Stimulated activated CD4-positive, alpha-beta T cell treated with anti-CD3 and anti-CD28 coated beads, Interleukin-15, amount 100 ng/mL, for 48 hours (primary cell): ENCODE measurements at regions not wholly inside any gene's neighbourhood (a gene's known extent, or its start where the extent isn't known, plus 50 kb on each side); places are given as distances from the start of the nearest gene placed in this dataset.
"Not testable (repeated sequence)": the region's sequence is repeated elsewhere in the genome, so short reads cannot be mapped to it uniquely, and the experiment has no call there.

Experiments used
- DNase-seq, 2 donors: peaks; one replicate each; pipeline ENCODE4 v3.0.0-alpha.2; 2020; ENCODE audit warnings: low read depth in 2 of 2

DNA sequence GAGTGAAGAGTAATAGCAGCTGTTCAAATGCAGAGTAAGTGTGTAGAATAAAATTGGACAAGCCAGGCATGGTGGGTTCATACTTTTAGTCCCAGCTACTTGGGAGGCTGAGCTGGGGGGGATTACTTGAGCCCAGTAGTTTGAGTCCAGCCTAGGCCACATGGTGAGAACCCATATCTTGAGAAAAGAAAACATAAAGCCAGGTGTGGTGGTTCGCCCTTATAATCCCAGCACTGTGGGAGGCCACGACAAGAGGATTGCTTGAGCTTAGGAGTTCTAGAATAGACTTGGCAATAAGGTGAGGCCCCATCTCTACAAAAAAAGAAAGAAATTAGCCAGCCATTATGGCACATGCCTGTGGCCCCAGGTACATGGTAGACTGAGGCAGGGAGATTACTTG lies 1241.1 kb downstream of the UQCRFS1 start:
- DNase-seq = no peak

GRCh38 chr19:27971071-27971470 lies 1241.9 kb downstream of the UQCRFS1 start:
- DNase-seq = no peak

- DNase-seq = no peak
These were observed 1246.5 kb downstream of the UQCRFS1 start for GRCh38 chr19:27966390-27966816.

- no peak for DNase-seq
These were observed 1248.8 kb downstream of the UQCRFS1 start for GRCh38 chr19:27964185-27964584.

DNA sequence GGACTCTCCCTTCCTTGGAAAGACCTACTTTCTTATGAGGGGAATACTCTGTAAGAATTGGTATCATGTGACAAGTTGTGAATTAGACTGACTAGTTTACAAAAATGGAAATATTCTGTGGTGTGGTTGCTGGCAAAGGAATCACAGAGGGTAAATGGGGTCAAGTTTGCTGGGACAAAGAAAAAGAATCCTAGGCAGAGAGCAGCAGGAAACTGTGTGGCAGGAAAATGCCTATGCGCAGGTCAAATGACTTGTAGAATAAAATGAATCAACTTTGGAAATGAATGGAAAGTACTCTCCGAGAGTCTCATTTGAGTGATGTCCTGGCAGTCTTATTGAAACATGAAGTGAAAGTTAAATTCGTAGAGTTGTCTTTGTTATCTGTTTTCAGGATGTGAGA lies 1250.7 kb downstream of the UQCRFS1 start:
- DNase-seq = no peak

- DNase-seq = no peak
These were observed 1257.2 kb downstream of the UQCRFS1 start for GRCh38 chr19:27955485-27956480.

DNA sequence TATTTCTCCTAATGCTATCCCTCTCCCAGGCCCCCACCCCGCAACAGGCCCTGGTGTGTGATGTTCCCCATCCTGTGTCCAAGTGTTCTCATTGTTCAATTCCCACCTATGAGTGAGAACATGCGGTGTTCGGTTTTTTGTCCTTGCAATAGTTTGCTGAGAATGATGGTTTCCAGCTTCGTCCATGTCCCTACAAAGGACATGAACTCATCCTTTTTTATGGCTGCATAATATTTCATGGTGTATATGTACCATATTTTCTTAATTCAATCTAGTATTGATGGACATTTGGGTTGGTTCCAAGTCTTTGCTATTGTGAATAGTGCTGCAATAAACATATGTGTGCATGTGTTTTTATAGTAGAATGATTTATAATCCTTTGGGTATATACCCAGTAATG lies 1270.3 kb downstream of the UQCRFS1 start:
- not testable (repeated sequence) for DNase-seq

DNA sequence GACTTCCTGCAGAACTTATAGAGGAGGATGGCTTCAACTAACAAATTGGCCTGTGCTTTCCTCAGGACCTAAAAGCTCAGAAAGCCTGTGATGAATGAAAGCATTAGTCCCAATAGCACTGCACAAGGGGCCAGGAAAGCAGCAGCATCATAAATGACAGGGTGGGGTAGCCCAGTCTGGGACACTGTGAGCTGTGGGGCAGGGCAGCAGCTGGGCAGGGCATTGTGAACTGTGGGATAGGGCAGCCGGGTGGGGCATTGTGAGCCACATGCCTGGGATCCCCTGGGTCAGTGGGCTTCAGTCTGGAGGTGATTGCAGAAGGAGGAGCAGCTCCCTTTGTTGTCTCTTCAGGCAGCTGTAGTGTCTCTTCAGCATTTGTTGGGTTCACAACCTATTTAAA lies 1276.8 kb downstream of the UQCRFS1 start:
- DNase-seq = no peak

- no peak for DNase-seq
These were observed 1277.3 kb downstream of the UQCRFS1 start for GRCh38 chr19:27935669-27936068.

DNA sequence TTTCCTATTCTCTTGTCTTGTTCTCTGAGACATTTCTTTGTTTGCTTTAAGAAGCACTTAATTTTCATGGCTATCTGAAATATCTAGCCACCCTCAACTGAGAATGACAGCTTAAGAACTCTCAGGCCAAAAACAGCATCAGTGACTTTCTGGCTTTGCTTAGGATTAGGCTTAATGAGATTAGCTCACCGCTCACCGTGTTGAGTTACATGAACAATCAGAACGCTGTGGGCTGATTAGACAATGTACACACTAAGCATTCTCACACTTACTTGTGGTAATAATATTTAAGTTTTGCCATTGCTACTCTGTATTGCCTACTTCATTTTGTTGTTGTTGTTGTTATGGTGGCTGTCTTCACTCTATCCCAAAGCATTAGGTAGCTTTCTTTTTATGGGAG lies 1283.6 kb downstream of the UQCRFS1 start:
- no peak for DNase-seq

DNA sequence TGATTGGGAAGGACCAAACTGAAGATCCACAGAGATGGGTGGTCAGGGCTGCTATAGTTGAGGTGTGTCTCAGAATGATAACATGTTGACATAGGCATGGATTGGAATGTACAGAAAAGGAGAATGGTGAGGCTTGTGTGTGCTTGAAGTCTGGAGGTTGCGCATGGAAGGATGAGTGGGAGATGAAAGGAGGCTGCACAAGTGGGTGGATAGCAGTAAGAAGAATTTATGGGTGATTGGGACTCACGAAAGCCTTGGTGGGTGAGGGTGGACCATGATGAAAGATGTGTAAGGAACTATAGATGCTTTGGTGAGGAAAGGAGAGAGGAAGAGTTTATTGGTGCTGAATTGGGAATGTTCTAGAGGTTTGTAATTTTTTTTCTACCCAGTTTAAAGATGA lies 1287.7 kb downstream of the UQCRFS1 start:
- no peak for DNase-seq

- DNase-seq = no peak
These were observed 1290.0 kb downstream of the UQCRFS1 start for GRCh38 chr19:27922970-27923369.

GRCh38 chr19:27920774-27921173 lies 1292.2 kb downstream of the UQCRFS1 start:
- no peak for DNase-seq

DNA sequence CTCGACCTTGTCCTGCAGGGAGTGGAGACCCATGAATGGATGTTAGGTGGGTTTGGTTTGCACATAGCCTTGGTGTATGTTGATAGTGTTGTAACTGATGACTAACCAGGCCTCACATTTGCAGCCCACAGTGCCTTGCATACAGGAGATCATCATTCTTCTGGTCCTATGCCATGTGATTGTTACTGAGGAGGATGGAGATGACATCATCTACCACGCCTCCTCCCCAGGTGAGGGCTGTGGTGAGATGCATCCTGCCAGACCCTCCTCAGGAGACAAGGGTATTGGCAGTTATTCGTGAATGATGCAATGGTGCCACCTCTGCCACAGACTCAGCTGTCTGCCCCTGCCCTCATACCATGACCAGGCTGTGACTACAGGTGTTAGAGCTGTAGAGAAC lies 1294.1 kb downstream of the UQCRFS1 start:
- DNase-seq = no peak

DNA sequence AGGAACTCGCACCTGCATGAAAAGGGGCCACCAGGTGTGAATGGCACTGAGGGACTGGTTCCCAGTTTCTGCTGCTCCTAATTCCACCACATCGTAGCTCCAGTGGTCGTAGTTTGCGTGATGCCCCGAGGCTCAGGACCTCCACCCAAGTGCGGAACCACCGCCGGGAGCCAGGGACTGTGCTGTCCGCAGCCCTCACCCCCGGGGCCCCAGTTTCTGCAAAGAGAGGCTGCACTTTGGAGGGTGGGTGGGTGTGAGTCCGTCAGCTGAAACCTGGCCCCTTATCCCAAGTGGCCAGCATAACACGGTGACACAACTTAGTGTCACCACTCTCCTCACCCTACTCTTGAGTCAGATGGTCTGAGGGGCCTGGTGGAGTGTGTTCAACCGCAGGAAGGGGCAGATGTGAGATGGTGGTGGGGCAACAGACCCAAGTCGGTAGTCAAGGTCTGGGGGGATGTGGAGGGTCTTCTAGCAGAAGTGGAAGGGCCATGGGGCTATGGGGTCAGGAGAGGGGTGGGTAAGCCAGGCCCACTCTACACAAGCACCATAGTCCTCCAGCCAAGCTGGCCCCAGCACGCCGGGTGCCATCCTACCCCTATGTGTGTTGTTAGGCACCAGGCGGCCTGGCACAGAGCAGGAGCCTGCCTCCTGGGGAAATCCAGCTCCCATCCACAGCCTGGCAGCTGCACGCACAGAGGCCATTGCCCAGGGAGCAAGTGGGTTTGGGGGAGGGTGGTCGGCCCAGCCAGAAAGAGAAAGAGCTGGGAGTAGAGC lies 1301.6 kb downstream of the UQCRFS1 start:
- no peak for DNase-seq

DNA sequence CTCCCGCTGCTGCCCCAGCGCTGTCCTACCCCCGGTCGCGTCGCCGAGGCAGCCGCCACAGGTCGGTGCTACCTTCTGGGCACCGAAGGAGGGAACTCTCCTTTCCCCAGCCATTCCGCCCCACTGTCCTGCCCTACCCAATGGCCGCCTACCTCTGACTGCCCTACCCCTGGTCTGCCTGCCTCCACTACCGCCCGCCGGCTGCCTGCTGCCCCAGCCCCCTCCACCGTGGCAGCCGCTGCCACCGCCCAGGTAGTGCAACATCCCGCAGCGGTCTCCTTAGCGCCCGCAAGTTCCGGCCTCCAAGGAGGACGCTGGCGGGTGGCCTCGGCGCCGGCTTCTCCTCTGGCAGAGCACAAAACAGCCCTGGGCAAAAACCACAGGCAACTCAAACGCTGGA lies 1303.1 kb downstream of the UQCRFS1 start:
- DNase-seq = no peak

DNA sequence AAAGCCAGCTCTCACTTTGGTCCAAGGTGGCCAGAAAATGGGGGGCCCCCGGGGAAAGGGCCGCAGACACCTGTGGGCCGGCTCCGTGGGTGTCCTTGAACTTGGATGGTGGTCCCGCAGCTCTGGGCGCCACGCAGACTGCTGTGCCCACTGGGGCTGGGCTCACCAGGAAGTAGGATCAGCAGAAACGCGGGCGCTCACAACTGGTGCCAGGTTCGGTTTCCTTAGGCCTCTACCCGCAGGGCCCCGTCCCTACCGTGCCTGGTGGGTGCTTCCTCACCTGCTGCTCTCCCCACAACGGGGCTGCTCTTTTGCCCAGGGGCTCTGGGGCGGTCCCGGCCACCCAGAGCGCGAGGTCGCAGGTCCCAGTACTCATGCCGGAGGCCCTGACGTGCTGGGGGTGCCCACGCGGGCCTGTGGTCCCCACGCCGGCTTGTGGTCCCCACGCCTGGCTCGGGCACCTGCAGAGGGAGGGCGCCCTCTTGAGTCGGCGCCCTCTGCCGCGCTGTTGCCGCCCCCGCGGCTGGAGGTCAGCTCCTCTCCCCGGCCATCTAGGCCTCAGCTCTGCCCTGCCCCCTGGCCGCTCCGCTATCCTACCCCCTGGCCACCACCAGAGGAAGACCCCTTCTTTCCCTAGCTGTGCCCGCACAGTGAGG lies 1303.6 kb downstream of the UQCRFS1 start:
- no peak for DNase-seq

DNA sequence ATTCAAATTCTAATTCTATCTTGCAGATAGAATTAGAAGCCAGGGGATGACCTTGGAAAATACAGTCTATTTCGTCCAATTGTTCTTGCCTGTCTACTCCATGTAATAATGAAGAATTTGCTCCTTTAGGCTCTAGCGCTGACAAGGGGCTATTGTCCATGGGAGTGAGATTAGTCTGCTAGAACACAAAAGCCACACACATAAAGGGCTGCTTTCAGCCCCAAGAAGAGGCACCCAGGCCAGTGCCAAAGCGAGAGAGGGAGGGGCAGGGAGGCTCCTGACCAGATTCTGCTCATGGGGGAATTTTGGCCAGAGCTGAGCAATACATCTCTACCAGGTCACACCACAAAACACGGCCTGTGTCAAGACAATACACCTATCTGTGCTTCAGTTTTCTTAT lies 1306.9 kb downstream of the UQCRFS1 start:
- DNase-seq = no peak

DNA sequence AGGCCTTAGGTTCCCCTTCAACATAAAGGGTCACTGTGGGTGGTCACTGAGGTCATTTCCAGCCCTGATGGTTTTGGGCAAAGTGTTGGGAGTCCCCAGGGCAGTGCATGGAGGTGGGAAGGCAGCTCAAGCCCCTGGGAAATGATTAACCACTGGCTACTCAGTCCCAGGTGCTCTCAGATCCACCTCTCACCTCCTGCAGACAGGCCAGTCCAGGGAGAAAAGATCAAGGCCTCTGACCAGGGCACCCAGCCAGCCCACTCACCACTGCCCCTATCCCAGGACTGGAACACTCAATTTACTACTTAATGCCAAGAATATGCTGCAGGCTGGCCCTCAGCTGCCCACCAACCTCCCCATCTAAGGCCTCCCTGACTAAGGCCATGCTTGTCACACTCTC lies 1307.9 kb downstream of the UQCRFS1 start:
- no peak for DNase-seq

GRCh38 chr19:27901078-27901477 lies 1311.9 kb downstream of the UQCRFS1 start:
- DNase-seq = no peak

- no peak for DNase-seq
These were observed 1316.9 kb downstream of the UQCRFS1 start for GRCh38 chr19:27896091-27896490.
